ENCODE measurements at regions not wholly inside any gene's neighbourhood (a gene's known extent, or its start where the extent isn't known, plus 50 kb on each side); places are given as distances from the start of the nearest gene placed in this dataset.

DNA sequence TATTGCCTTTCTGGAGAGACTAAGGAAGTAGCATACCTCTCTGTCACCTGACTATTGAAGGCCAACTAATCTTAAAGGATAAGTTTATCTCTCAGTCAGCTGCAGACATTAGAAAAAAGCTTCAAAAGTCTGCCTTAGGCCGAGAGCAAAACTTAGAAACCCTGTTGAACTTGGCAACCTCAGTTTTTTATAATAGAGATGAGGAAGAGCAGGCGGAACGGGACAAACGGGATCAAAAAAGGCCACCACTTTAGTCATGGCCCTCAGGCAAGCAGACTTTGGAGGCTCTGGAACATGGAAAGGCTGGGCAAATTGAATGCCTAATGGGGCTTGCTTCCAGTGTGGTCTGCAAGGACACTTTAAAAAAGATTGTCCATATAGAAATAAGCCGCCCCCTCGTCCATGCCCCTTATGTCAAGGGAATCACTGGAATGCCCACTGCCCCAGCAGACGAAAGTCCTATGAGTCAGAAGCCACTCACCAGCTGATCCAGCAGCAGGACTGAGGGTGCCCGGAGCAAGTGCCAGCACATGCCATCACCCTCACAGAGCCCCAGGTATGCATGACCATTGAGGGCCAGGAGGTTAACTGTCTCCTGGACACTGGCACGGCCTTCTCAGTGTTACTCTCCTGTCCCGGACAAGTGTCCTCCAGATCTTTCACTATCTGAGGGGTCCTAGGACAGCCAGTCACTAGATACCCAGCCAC is 61.5 kb upstream of the FAM98A start:
- no peak for DNase-seq

DNA sequence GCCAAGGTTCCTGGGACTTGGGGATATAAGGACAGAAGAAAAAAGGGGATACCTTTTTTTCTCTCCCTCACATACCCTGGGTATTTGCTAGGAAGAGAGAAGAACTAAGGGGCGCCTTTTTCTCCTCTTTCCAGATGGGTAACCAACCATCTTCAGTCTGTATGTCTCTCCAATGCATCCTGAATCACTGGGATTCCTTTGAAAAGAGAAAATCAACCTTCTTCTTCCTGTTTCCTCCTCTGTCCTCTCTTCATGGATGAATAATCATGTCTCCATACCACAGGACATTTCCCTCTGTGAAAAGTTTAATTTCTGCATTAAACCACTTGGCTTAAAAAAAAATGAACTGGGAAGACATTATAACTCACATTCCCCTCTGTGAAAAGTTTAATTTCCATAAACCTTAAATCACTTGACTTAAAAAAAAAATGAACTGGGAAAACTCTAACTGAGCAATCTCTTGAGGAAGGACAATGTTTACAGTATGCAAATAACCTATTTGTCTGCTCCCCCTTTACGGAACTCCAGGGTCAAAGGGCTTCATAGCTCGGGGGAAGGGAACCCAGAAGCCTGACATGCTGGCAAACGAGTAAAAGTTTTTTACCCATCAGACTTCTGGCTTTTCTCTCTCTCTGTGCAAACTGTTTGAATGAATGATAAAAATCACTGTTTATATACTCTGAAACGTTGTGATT is 56.7 kb upstream of the FAM98A start:
- no peak for DNase-seq

DNA sequence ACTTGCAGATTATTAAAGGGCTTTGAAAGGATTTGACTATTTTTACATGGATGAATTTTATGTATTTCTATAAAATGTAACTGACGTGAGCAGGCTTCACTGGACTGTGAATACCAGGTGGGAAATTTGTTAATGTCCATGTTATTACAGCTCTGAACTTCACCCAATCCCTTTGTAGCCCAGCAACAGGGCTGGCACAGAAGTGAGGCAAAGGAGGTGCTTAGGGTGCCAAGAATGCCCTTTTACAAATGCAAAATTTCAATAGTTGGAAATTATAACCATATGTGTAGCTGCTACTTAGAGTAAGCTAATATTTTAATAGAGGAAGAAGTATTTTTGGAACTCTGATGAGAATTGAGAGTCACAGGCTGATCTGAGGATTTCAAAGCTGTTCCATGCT is 53.7 kb upstream of the FAM98A start:
- DNase-seq: no peak

DNA sequence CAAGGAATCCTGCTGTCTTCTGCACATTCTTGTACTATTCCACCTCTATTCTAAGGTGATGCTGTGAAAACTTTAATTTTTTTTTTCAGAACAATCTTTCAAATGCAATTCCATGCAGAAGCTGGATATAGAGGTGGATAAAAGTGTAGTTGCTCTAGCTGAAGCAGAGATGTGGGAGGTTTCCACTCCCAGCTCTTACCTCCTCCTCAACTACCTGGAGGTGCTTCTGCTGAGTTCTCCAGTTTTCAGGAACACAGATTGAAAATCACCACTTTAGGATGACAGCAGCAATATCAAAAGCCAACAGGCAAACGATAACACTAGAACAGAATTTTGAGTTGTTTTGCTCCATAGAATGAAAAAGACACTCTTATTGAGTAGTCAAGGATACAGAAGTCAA is 51.1 kb upstream of the FAM98A start:
- no peak for DNase-seq

Data from suppressor macrophage (primary cell).